Natural killer cell (primary cell): ENCODE measurements at regions not wholly inside any gene's neighbourhood (a gene's known extent, or its start where the extent isn't known, plus 50 kb on each side); places are given as distances from the start of the nearest gene placed in this dataset.

Experiments
- ATAC-seq, 3 donors: fragments of 150-1000 bp in 2 of 3; fragments of 200-7000 bp in 1 of 3; cut with Tn5 transposase; 1 replicate in 1 of 3; 2 replicates in 2 of 3; pipeline ENCODE4 v1.10.0; 2021; ENCODE audit warnings: mild to moderate bottlenecking in 2 of 3, moderate library complexity in 2 of 3
- DNase-seq, 2 donors: peaks; one replicate each; pipeline versions ENCODE4 v3.0.0 to v3.0.0-alpha.2; 2013 to 2021; ENCODE audit warnings: mixed read lengths in 1 of 2
- H3K27ac ChIP-seq: one replicate; pipeline ENCODE4 v1.5.1; 2013; ENCODE audit warnings: mild to moderate bottlenecking, low read length
- H3K27me3 ChIP-seq: one replicate; pipeline ENCODE4 v1.6.1; 2013; ENCODE audit warnings: low read length; ENCODE audit not compliant: control insufficient read depth, insufficient read depth
- H3K36me3 ChIP-seq: one replicate; pipeline ENCODE4 v1.6.1; 2013; ENCODE audit warnings: low read length; ENCODE audit not compliant: control insufficient read depth, insufficient read depth
- H3K4me1 ChIP-seq: one replicate; pipeline ENCODE4 v1.6.1; 2013; ENCODE audit warnings: low read length; ENCODE audit not compliant: control insufficient read depth, insufficient read depth
- H3K4me3 ChIP-seq: one replicate; pipeline ENCODE4 v1.5.1; 2013; ENCODE audit warnings: low read length
- H3K9me3 ChIP-seq: one replicate; pipeline ENCODE4 v1.6.1; 2013; ENCODE audit warnings: low read length; ENCODE audit not compliant: control insufficient read depth, insufficient read depth
- H3K27ac Mint-ChIP-seq, 2 donors: one replicate each; pipeline ENCODE4 v1.8.0; 2022; ENCODE audit warnings: mild to moderate bottlenecking in 2 of 2, mixed read lengths in 2 of 2, moderate library complexity in 1 of 2
- H3K27me3 Mint-ChIP-seq, 2 donors: one replicate each; pipeline ENCODE4 v1.8.0; 2022; ENCODE audit warnings: low read depth in 2 of 2, mixed read lengths in 2 of 2
- H3K36me3 Mint-ChIP-seq: one replicate; pipeline ENCODE4 v1.8.0; 2022; ENCODE audit warnings: mixed read lengths
- H3K4me1 Mint-ChIP-seq, 2 donors: one replicate each; pipeline ENCODE4 v1.8.0; 2022; ENCODE audit warnings: mixed read lengths in 2 of 2
- H3K4me3 Mint-ChIP-seq: one replicate; pipeline ENCODE4 v1.8.0; 2022; ENCODE audit warnings: mild to moderate bottlenecking, moderate library complexity, mixed read lengths
- H3K9me3 Mint-ChIP-seq, 2 donors: one replicate each; pipeline ENCODE4 v1.8.0; 2022; ENCODE audit warnings: mixed read lengths in 2 of 2
- WGBS: methylation state at CpG from one replicate; pipeline ENCODE4 v1.1.7; 2013; ENCODE audit warnings: missing lambda C conversion rate; ENCODE audit not compliant: insufficient coverage; 5-methylcytosine and 5-hydroxymethylcytosine counted together
- intact Hi-C: fragments of 100-400 bp; cut with micrococcal nuclease; formaldehyde crosslinking; loops from one replicate; pipeline ENCODE4 v1.14.2; 2022
- TF ChIP-seq, protein P1 (sequence below): fragments of 200-600 bp; IDR thresholded peaks from one replicate; pipeline ENCODE4 v1.8.0; 2022; ENCODE audit warnings: antibody characterized with exemption

DNA sequence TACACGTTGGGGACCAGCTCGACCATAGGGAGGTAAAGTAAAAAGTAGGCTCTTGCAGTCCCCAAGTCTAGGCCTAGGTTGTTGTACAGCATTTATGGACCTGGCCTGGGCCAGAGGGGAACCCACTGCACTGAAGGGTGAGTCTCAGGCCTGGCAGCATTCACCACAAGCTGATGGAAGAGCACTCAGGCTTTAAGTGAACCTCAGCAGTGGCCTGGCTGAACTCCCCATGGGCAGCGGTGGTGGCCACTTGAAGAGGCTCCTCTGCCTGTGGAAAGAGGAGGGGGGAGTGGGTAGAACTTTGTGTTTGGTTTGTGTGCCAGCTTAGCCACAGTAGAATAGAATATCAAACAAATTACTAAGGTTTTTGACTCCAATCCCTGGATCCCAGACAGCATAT is 176.2 kb upstream of the PRMT6 start:
- DNase-seq, result no peak
- H3K4me3 ChIP-seq, result no peak overlapping the region
- Mint-ChIP-seq H3K9me3 (peaks cover 10 to 11% of the 10 kb centered on the region in 2 donors), H3K36me3 (no peaks in the 10 kb centered on the region), H3K4me1 (no peaks in the 10 kb centered on the region), H3K27me3 (no peaks in the 10 kb centered on the region), H3K27ac (no peak overlapping the region), H3K4me3 (no peak overlapping the region)
- no peak overlapping the region for H3K27ac ChIP-seq
- whole genome bisulfite sequencing, result 86% methylated on average over 3 of the region's 3 CpGs
- H3K27me3 ChIP-seq, result no peaks in the 10 kb centered on the region
- H3K4me1 ChIP-seq, result no peaks in the 10 kb centered on the region
- intact Hi-C loops, result no loop called here
- H3K9me3 ChIP-seq, result peaks cover 4% of the 10 kb centered on the region
- ATAC-seq, result no peak
- no peaks in the 10 kb centered on the region for H3K36me3 ChIP-seq
- TF ChIP-seq, protein P1, sequence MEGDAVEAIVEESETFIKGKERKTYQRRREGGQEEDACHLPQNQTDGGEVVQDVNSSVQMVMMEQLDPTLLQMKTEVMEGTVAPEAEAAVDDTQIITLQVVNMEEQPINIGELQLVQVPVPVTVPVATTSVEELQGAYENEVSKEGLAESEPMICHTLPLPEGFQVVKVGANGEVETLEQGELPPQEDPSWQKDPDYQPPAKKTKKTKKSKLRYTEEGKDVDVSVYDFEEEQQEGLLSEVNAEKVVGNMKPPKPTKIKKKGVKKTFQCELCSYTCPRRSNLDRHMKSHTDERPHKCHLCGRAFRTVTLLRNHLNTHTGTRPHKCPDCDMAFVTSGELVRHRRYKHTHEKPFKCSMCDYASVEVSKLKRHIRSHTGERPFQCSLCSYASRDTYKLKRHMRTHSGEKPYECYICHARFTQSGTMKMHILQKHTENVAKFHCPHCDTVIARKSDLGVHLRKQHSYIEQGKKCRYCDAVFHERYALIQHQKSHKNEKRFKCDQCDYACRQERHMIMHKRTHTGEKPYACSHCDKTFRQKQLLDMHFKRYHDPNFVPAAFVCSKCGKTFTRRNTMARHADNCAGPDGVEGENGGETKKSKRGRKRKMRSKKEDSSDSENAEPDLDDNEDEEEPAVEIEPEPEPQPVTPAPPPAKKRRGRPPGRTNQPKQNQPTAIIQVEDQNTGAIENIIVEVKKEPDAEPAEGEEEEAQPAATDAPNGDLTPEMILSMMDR, result no peak

DNA sequence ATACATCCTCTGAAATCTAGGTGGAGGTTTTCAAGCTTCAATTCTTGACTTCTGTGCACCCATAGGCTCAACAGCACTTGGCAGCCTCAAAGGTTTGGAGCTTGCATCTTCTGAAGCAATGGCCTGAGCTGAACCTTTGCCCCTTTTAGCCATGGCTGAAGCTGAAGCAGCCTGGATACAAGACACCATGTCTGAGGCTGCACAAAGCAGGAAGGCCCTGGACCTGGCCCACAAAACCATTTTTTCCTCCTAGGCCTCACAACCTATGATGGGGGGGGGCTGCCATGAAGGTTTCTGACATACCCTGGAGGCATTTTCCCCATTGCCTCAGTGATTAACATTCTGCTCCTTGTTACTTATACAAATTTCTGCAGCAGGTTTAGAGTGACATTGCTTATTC is 173.3 kb upstream of the PRMT6 start:
- intact Hi-C loops, result no loop called here
- Mint-ChIP-seq H3K9me3 (peaks cover 5 to 7% of the 10 kb centered on the region in 2 donors), H3K27me3 (no peaks in the 10 kb centered on the region), H3K36me3 (no peaks in the 10 kb centered on the region), H3K27ac (no peak overlapping the region), H3K4me1 (no peaks in the 10 kb centered on the region), H3K4me3 (no peak overlapping the region)
- H3K36me3 ChIP-seq, result no peaks in the 10 kb centered on the region
- H3K27me3 ChIP-seq, result no peaks in the 10 kb centered on the region
- H3K4me3 ChIP-seq, result no peak overlapping the region
- ATAC-seq, result no peak
- TF ChIP-seq, protein P1, result no peak
- no peak overlapping the region for H3K27ac ChIP-seq
- no peaks in the 10 kb centered on the region for H3K4me1 ChIP-seq
- peaks cover 4% of the 10 kb centered on the region for H3K9me3 ChIP-seq
- no peak for DNase-seq

GRCh38 chr1:106889059-106889458 is 167.4 kb upstream of the PRMT6 start:
- no peak for ATAC-seq

GRCh38 chr1:106889583-106889982 is 166.9 kb upstream of the PRMT6 start:
- WGBS, result 64% methylated on average over 5 of the region's 5 CpGs
- Histone ChIP-seq H3K36me3 (no peaks in the 10 kb centered on the region), H3K27me3 (no peaks in the 10 kb centered on the region), H3K4me1 (no peaks in the 10 kb centered on the region), H3K9me3 (no peaks in the 10 kb centered on the region), H3K27ac (no peak overlapping the region), H3K4me3 (no peak overlapping the region)
- TF ChIP-seq, protein P1, result no peak
- Mint-ChIP-seq H3K27ac (no peak overlapping the region), H3K4me3 (no peak overlapping the region), H3K27me3 (no peaks in the 10 kb centered on the region), H3K9me3 (peaks cover 7 to 8% of the 10 kb centered on the region in 2 donors), H3K4me1 (no peaks in the 10 kb centered on the region), H3K36me3 (no peaks in the 10 kb centered on the region)
- ATAC-seq, result no peak
- intact Hi-C loops, result no loop called here
- DNase-seq, result no peak

More at GRCh38 chr1:106889059-106889458, 167.4 kb upstream of the PRMT6 start:
- H3K27ac Mint-ChIP-seq, result no peak overlapping the region
- H3K4me1 ChIP-seq, result no peaks in the 10 kb centered on the region
- peaks cover 7 to 8% of the 10 kb centered on the region in 2 donors for H3K9me3 Mint-ChIP-seq
- TF ChIP-seq, protein P1, result no peak
- 60% methylated on average over 1 of the region's 1 CpG for WGBS
- H3K27me3 Mint-ChIP-seq, result no peaks in the 10 kb centered on the region
- no peaks in the 10 kb centered on the region for H3K27me3 ChIP-seq
- no peaks in the 10 kb centered on the region for H3K36me3 Mint-ChIP-seq
- H3K4me3 ChIP-seq, result no peak overlapping the region
- no peaks in the 10 kb centered on the region for H3K9me3 ChIP-seq
- no peaks in the 10 kb centered on the region for H3K36me3 ChIP-seq
- intact Hi-C loops, result no loop called here
- no peak overlapping the region for H3K4me3 Mint-ChIP-seq
- H3K27ac ChIP-seq, result no peak overlapping the region
- DNase-seq, result no peak
- no peaks in the 10 kb centered on the region for H3K4me1 Mint-ChIP-seq
